Bronchial epithelial cell (primary cell): ENCODE measurements at regions not wholly inside any gene's neighbourhood (a gene's known extent, or its start where the extent isn't known, plus 50 kb on each side); places are given as distances from the start of the nearest gene placed in this dataset.

Source experiments
- DNase-seq: peaks from one replicate; pipeline ENCODE4 v3.0.0-alpha.2; 2010; ENCODE audit warnings: low read depth
- FAIRE-seq: peaks from 2 replicates; lab custom pipeline; 2011; peaks lifted over from hg19 to GRCh38; lab: Jason Lieb, UNC
- H3K27me3 ChIP-seq: 2 replicates; pipeline ENCODE4 v1.5.1; 2011; ENCODE audit warnings: low read length; ENCODE audit not compliant: control insufficient read depth, insufficient read depth
- H3K36me3 ChIP-seq: 2 replicates; pipeline ENCODE4 v1.5.1; 2011; ENCODE audit warnings: low read length; ENCODE audit not compliant: control insufficient read depth, insufficient read depth
- H3K4me3 ChIP-seq: 2 replicates; pipeline ENCODE4 v1.5.1; 2011; ENCODE audit warnings: mild to moderate bottlenecking, low read depth, low read length, control low read depth
- CTCF ChIP-seq: IDR thresholded peaks from 2 replicates; pipeline ENCODE4 v1.5.1; 2011; ENCODE audit warnings: mild to moderate bottlenecking, moderate library complexity, low read length, control low read depth, inconsistent platforms; ENCODE audit not compliant: insufficient read depth, severe bottlenecking

- H3K36me3 ChIP-seq: no peaks in the 10 kb centered on the region
- no peak overlapping the region for H3K4me3 ChIP-seq
- H3K27me3 ChIP-seq: no peaks in the 10 kb centered on the region
- no peak for TF ChIP-seq CTCF
- FAIRE-seq (no peak), DNase-seq (no peak)
These were observed 128.0 kb upstream of the VSTM2B start for GRCh38 chr19:29397748-29398147.

- Histone ChIP-seq H3K4me3 (no peak overlapping the region), H3K27me3 (no peaks in the 10 kb centered on the region), H3K36me3 (no peaks in the 10 kb centered on the region)
- FAIRE-seq (no peak), DNase-seq (no peak)
- TF ChIP-seq CTCF: no peak
These were observed 126.0 kb upstream of the VSTM2B start for GRCh38 chr19:29399804-29400203.

DNA sequence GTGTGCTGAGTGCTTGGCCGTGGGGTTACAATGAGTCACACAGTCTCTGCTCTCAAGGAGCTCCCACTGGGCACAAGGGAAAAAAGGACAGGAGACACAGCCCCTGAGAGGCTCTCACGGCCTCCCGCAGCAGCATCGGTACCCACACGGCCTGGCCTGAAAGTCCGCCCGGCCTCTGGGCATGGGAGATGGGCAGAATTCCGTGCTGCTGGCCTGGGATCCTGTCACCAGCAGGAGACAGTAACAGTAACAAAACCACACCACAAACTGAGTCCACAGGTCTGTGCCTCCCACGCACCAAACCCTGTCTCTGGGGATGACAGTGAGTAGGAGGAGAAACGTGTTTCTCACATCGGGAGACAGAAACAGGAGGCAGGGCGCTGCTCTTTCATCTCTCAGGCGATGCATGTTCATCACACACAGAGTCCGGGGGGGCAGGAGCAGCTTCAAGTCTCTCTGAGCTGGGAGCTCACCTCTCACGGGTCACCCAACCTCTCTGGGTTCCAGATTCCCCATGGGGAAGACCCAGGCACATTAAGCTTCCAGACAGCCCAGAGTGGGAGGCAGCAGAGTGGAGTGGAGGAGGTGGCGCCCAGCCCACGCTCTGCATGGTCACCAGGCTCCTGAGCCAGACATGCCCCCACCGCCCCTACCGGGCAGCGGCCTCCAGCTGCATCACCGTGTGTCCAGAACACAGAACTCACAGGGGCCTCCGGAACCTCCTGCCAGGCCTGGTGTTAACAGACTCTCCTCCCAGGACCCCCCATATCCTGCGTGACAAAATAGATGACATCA is 124.7 kb upstream of the VSTM2B start:
- TF ChIP-seq CTCF: no peak
- no peaks in the 10 kb centered on the region for H3K27me3 ChIP-seq
- H3K4me3 ChIP-seq: no peak overlapping the region
- no peak for FAIRE-seq
- DNase-seq: no peak
- no peaks in the 10 kb centered on the region for H3K36me3 ChIP-seq

DNA sequence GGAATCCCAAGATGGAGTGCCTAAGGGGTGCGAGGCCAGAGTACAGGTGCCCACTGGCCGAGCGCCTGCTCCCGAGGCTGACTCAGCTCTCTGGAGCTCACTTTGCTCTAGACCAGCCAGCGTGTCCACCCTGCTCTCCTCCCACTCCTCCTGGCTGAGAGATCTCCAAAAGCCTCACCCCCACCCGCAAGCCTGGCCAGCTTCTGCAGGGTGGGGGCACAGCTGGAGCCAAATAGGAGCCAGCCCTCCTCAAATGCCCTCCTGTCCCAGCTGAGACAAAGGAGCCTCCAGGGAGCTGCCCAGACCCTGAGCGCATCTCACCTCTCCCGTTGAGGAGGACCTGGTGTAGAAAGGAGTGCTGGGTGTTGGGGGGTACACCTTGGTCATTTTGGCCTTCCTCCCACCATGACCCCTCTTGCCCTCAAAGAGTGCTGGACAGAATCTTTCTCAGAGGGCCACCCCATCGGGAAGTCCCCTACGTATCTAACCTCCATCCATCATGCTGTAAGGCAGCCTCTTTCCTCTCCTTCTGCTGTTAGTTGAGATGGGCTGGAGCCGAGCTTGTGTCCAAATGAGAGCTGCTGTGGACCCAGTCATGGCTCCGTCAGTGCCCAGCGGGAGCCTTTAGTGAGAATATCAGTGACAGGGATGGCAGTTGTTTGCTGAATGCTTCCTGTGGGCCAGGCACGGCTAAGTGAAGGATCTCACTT is 123.9 kb upstream of the VSTM2B start:
- DNase-seq: no peak
- no peak for TF ChIP-seq CTCF
- FAIRE-seq: no peak
- Histone ChIP-seq H3K36me3 (no peaks in the 10 kb centered on the region), H3K27me3 (no peaks in the 10 kb centered on the region), H3K4me3 (no peak overlapping the region)

- no peak for TF ChIP-seq CTCF
- H3K27me3 ChIP-seq: no peaks in the 10 kb centered on the region
- DNase-seq (no peak), FAIRE-seq (no peak)
- H3K36me3 ChIP-seq: no peaks in the 10 kb centered on the region
- H3K4me3 ChIP-seq: no peak overlapping the region
These were observed 123.2 kb upstream of the VSTM2B start for GRCh38 chr19:29402563-29402962.
